GM12878 (cell line): ENCODE measurements at regions not wholly inside any gene's neighbourhood (a gene's known extent, or its start where the extent isn't known, plus 50 kb on each side); places are given as distances from the start of the nearest gene placed in this dataset.

Experiments used
- ATAC-seq: fragments of 200-7000 bp; cut with Tn5 transposase; 3 replicates; pipeline ENCODE4 v1.9.1; 2020; ENCODE audit warnings: mild to moderate bottlenecking, moderate library complexity
- BruUV-seq: library from RNA; stranded (reverse); fragments of 400-500 nt; replicated peaks from 2 replicates; lab custom pipeline; 2021; lab: Mats Ljungman, UMichigan
- CTCF ChIA-PET: fragments of 300-600 bp; sonication (Branson Sonifier 250); formaldehyde crosslinking; extraction: SDS; loops from one replicate; lab custom pipeline; 2021; ENCODE audit warnings: inconsistent platforms; lab: Yijun Ruan, JAX
- POLR2A ChIA-PET: fragments of 350-600 bp; formaldehyde crosslinking; extraction: SDS; loops from one replicate; lab custom pipeline; 2021; ENCODE audit warnings: inconsistent platforms; lab: Charles Lee
- RAD21 ChIA-PET: fragments of 300-600 bp; sonication (Branson Sonifier 250); formaldehyde crosslinking; loops from one replicate; lab custom pipeline; 2023; ENCODE audit warnings: antibody characterized with exemption; ENCODE audit not compliant: unreplicated experiment; lab: Charles Lee
- SMC1A ChIA-PET: fragments of 300-600 bp; sonication (Branson Sonifier 250); formaldehyde crosslinking; loops from one replicate; lab custom pipeline; 2023; ENCODE audit not compliant: unreplicated experiment, uncharacterized antibody; lab: Charles Lee
- DNase-seq: peaks from one replicate; pipeline ENCODE4 v3.0.0-alpha.2; 2011; ENCODE audit warnings: low read depth, low spot score
- FAIRE-seq: peaks from 3 replicates; lab custom pipeline; 2011; peaks lifted over from hg19 to GRCh38; lab: Jason Lieb, UNC
- H2AFZ ChIP-seq: 2 replicates; pipeline ENCODE4 v1.6.0; 2011; ENCODE audit warnings: low read depth, low read length, control low read depth; ENCODE audit not compliant: control insufficient read depth
- H3K27ac ChIP-seq: 2 replicates; pipeline ENCODE4 v1.5.1; 2011; ENCODE audit warnings: control low read depth; ENCODE audit not compliant: control insufficient read depth, insufficient read depth
- H3K27me3 ChIP-seq, 2 experiments: replicated peaks in 1 of 2; 2 replicates each; pipeline versions ENCODE4 v1.6.0 to v1.6.1; 2011; ENCODE audit warnings: low read length in 1 of 2; ENCODE audit not compliant: control insufficient read depth in 2 of 2, insufficient read depth in 2 of 2
- H3K36me3 ChIP-seq, 2 experiments: 2 replicates each; pipeline ENCODE4 v1.5.1; 2011; ENCODE audit warnings: low read length in 1 of 2; ENCODE audit not compliant: control insufficient read depth in 2 of 2, insufficient read depth in 2 of 2
- H3K4me1 ChIP-seq: 2 replicates; pipeline ENCODE4 v1.6.1; 2011; ENCODE audit warnings: mild to moderate bottlenecking, low read length, moderate library complexity, mixed read lengths; ENCODE audit not compliant: control insufficient read depth, insufficient read depth
- H3K4me2 ChIP-seq: 2 replicates; pipeline ENCODE4 v1.6.0; 2011; ENCODE audit warnings: control low read depth; ENCODE audit not compliant: control insufficient read depth, insufficient read depth
- H3K4me3 ChIP-seq: fragments of 200-600 bp; sonication (generic); 2 replicates; pipeline ENCODE4 v1.5.1; 2016
- H3K79me2 ChIP-seq: 2 replicates; pipeline ENCODE4 v1.6.0; 2011; ENCODE audit warnings: low read length; ENCODE audit not compliant: control insufficient read depth, insufficient read depth
- H3K9ac ChIP-seq: 2 replicates; pipeline ENCODE4 v1.8.0; 2011; ENCODE audit warnings: low read length, control low read depth, mixed read lengths; ENCODE audit not compliant: control insufficient read depth, insufficient read depth
- H3K9me3 ChIP-seq: replicated peaks from 3 replicates; pipeline ENCODE4 v1.5.1; 2011; ENCODE audit warnings: mild to moderate bottlenecking, low read length; ENCODE audit not compliant: control insufficient read depth, insufficient read depth
- H4K20me1 ChIP-seq: 2 replicates; pipeline ENCODE4 v1.6.0; 2011; ENCODE audit not compliant: control insufficient read depth, insufficient read depth
- ASH2L ChIP-seq: fragments of 300-600, 200-600 bp; sonication (generic); IDR thresholded peaks from 2 replicates; pipeline ENCODE4 v1.6.1; 2017; ENCODE audit warnings: low read depth, mild to moderate bottlenecking, borderline replicate concordance
- CBFB ChIP-seq: IDR thresholded peaks from 2 replicates; pipeline ENCODE4 v1.6.1; 2016; ENCODE audit warnings: antibody characterized with exemption, low read depth
- CEBPB ChIP-seq, 2 experiments: fragments of 150-350 bp in 1 of 2; IDR thresholded peaks; 2 replicates each; pipeline ENCODE4 v1.6.1; 2012 to 2014; ENCODE audit warnings: low read depth in 2 of 2, low read length in 2 of 2, borderline replicate concordance in 1 of 2, inconsistent platforms in 1 of 2
- CHD4 ChIP-seq: fragments of 200-600 bp; sonication (generic); IDR thresholded peaks from 2 replicates; pipeline ENCODE4 v1.6.1; 2016; ENCODE audit warnings: mild to moderate bottlenecking
- E2F4 ChIP-seq: IDR thresholded peaks from 2 replicates; pipeline ENCODE4 v1.6.1; 2012; ENCODE audit warnings: low read depth, low read length, improper control_type of control experiment
- RFX5 ChIP-seq: IDR thresholded peaks from 2 replicates; pipeline ENCODE4 v1.6.1; 2011; ENCODE audit warnings: low read depth, low read length, improper control_type of control experiment
- SIN3A ChIP-seq: IDR thresholded peaks from 2 replicates; pipeline ENCODE4 v1.6.1; 2012; ENCODE audit warnings: low read depth, low read length, improper control_type of control experiment
- WGBS: methylation state at CpG from one replicate; pipeline ENCODE4 v1.1.6; 2016; ENCODE audit warnings: low lambda C conversion rate; ENCODE audit not compliant: insufficient replicate concordance, insufficient coverage; ENCODE audit errors: missing lambda C conversion rate; 5-methylcytosine and 5-hydroxymethylcytosine counted together
- in situ Hi-C: fragments of 300-500 bp; cut with MboI; formaldehyde crosslinking; loops from 9 replicates; pipeline ENCODE4 v1.14.3; 2018; ENCODE audit warnings: mixed read lengths
- intact Hi-C: fragments of 100-400 bp; cut with micrococcal nuclease; formaldehyde crosslinking; loops from one replicate; pipeline ENCODE4 v1.14.2; 2022; ENCODE audit not compliant: unreplicated experiment

- no peaks in the 10 kb centered on the region for H3K27me3 ChIP-seq
- in situ Hi-C loops (no loop called here), intact Hi-C loops (no loop called here)
- ATAC-seq: no peak
- no peak for DNase-seq
- no peak for FAIRE-seq
- ChIA-PET POLR2A (no interaction called here), SMC1A (no interaction called here), CTCF (no interaction called here), RAD21 (no interaction called here)
- no peak overlapping the region for H3K27ac ChIP-seq
- no peak overlapping the region for H3K4me2 ChIP-seq
- no TSS peak for BruUV-seq
- TF ChIP-seq CHD4: no peak
- TF ChIP-seq CEBPB (IDR thresholded peaks at IDR 0.05; ENCODE audit: borderline replicate concordance in 1 of 2, low read depth in 2 of 2, low read length in 2 of 2): no peak
- TF ChIP-seq ASH2L: no peak
- no peak for TF ChIP-seq CBFB
- no peak for TF ChIP-seq RFX5
- H3K4me3 ChIP-seq: no peak overlapping the region
- no peaks in the 10 kb centered on the region for H3K4me1 ChIP-seq
- no peak overlapping the region for H2AFZ ChIP-seq
- no peaks in the 10 kb centered on the region for H3K79me2 ChIP-seq
- no peaks in the 10 kb centered on the region for H3K36me3 ChIP-seq
- no peaks in the 10 kb centered on the region for H3K9me3 ChIP-seq
- WGBS: 25% methylated on average over 3 of the region's 3 CpGs
- H3K9ac ChIP-seq: no peak overlapping the region
- H4K20me1 ChIP-seq: no peaks in the 10 kb centered on the region
Measured at GRCh38 chr3:137081711-137082110, 123.9 kb downstream of the IL20RB start.

DNA sequence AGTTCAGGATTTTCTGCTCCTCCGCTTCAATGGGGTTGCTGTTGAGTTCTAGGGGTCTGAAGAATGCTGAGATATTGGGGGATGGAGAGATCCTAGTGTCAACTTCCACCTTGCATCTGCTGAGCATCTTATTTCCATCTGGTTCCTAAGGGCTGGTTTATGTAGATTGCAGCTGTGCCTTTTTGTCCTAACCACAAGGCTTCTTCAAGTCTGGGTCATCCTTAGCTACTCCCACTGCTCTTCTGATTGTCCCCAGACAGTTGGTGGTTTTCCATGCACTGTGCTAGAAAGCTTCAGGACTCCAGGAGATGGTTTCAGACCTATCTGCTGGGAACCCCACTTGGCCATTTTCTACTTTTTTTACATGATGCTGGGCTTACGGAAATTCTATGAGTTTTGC, 125.0 kb downstream of the IL20RB start:
- DNase-seq: no peak
- ATAC-seq: no peak
- no peaks in the 10 kb centered on the region for H3K79me2 ChIP-seq
- intact Hi-C loops: no loop called here
- H4K20me1 ChIP-seq: no peaks in the 10 kb centered on the region
- H3K9me3 ChIP-seq: no peaks in the 10 kb centered on the region
- no peaks in the 10 kb centered on the region for H3K4me1 ChIP-seq
- no peak overlapping the region for H3K9ac ChIP-seq
- no peak overlapping the region for H2AFZ ChIP-seq
- H3K4me3 ChIP-seq: no peak overlapping the region
- BruUV-seq: no TSS peak
- ChIA-PET RAD21 (no interaction called here), SMC1A (no interaction called here), CTCF (no interaction called here), POLR2A (no interaction called here)
- H3K36me3 ChIP-seq: no peaks in the 10 kb centered on the region
- H3K27me3 ChIP-seq: no peaks in the 10 kb centered on the region
- H3K27ac ChIP-seq: no peak overlapping the region
- in situ Hi-C loops: no loop called here
- TF ChIP-seq SIN3A: no peak
- TF ChIP-seq E2F4: no peak
- no peak for FAIRE-seq
- 50% methylated on average over 2 of the region's 2 CpGs for WGBS
- H3K4me2 ChIP-seq: no peak overlapping the region
